ENCODE measurements at regions not wholly inside any gene's neighbourhood (a gene's known extent, or its start where the extent isn't known, plus 50 kb on each side); places are given as distances from the start of the nearest gene placed in this dataset.
"Not testable (repeated sequence)": the region's sequence is repeated elsewhere in the genome, so short reads cannot be mapped to it uniquely, and the experiment has no call there.

DNA sequence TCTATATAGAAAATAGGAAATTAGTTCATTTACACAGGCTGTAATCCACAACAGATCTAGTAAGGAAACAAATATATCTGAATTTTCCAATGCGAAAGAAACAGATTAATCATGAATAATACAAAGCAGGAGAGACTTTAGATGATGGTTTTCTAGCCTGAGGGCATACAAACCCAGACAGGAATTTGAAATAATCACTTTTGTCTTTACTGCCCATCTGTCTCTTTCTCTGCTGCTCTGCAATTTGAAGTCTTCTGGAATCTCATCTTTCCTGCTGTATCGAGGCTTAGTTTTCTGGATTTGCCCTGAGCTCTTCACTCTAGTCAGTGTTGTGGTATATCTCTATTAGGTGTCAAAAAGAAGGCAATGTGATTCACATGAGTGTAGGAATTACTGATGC lies 711.8 kb upstream of the FAM241A start:
- Mint-ChIP-seq H3K4me3 (no peak overlapping the region), H3K4me1 (ENCODE audit: unreplicated experiment) (no peaks in the 10 kb centered on the region), H3K27ac (no peak overlapping the region), H3K9me3 (peaks cover 4% of the 10 kb centered on the region), H3K27me3 (peaks cover 6% of the 10 kb centered on the region), H3K36me3 (no peaks in the 10 kb centered on the region)
- no peak for DNase-seq (ENCODE audit: extremely low spot score, unreplicated experiment)
- no peak for TF ChIP-seq CTCF (conservative IDR thresholded peaks at IDR 0.05)

GRCh38 chr4:111434586-111434985 lies 710.7 kb upstream of the FAM241A start:
- Mint-ChIP-seq H3K27ac (no peak overlapping the region), H3K4me3 (no peak overlapping the region), H3K27me3 (peaks cover 10% of the 10 kb centered on the region), H3K36me3 (no peaks in the 10 kb centered on the region), H3K9me3 (peaks cover 4% of the 10 kb centered on the region), H3K4me1 (ENCODE audit: unreplicated experiment) (no peaks in the 10 kb centered on the region)
- no peak for TF ChIP-seq CTCF (conservative IDR thresholded peaks at IDR 0.05)
- no peak for DNase-seq (ENCODE audit: extremely low spot score, unreplicated experiment)

- TF ChIP-seq CTCF (conservative IDR thresholded peaks at IDR 0.05): no peak
- Mint-ChIP-seq H3K36me3 (no peaks in the 10 kb centered on the region), H3K9me3 (peaks cover 4% of the 10 kb centered on the region), H3K4me3 (no peak overlapping the region), H3K27ac (no peak overlapping the region), H3K27me3 (peaks cover 12% of the 10 kb centered on the region), H3K4me1 (ENCODE audit: unreplicated experiment) (no peaks in the 10 kb centered on the region)
- no peak for DNase-seq (ENCODE audit: extremely low spot score, unreplicated experiment)
Measured at GRCh38 chr4:111435986-111436744, 709.1 kb upstream of the FAM241A start.

DNA sequence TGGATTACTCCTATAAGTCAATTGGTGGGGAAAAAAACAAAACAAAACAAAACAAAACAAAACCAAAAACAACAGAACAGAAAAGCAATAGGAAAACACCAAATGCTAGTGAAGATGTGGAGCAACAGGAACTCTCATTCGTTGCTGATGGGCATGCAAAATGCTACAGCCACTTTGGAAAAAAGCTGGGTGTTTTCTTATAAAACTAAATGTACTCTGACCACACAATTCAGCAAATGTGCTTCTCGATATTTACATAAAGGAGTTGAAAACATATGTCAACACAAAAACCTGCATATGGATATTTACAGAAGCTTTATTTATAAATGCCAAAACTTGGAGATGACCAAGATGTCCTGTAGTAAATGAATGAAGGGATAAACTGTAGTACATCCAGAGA lies 703.6 kb upstream of the FAM241A start:
- Mint-ChIP-seq H3K27ac (no peak overlapping the region), H3K4me1 (ENCODE audit: unreplicated experiment) (no peaks in the 10 kb centered on the region), H3K4me3 (no peak overlapping the region), H3K27me3 (peaks cover 6% of the 10 kb centered on the region), H3K36me3 (no peaks in the 10 kb centered on the region), H3K9me3 (peaks cover 8% of the 10 kb centered on the region)
- no peak for TF ChIP-seq CTCF (conservative IDR thresholded peaks at IDR 0.05)
- DNase-seq (ENCODE audit: extremely low spot score, unreplicated experiment): no peak

DNA sequence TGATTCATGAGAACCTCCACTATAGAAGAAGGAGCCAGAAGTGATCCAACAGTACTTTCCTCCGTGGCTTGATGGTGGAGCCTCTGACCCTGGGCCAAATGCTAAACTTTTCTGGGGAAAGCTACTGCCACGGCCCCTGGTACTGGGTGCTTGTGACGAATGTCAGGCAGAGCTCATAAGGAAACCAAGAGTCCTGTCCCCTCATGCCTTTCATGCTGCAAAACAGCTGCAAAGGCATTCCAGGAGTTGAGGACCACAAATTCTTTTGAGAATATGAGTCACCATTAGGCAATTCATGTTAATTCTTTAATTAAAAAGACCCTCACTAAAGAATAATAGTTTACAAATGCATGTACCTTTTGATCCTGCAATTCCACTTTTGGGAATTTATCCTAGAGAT lies 700.4 kb upstream of the FAM241A start:
- H3K36me3 Mint-ChIP-seq; H3K27ac Mint-ChIP-seq; H3K4me3 Mint-ChIP-seq; H3K27me3 Mint-ChIP-seq; H3K9me3 Mint-ChIP-seq; H3K4me1 Mint-ChIP-seq (ENCODE audit: unreplicated experiment); DNase-seq (ENCODE audit: extremely low spot score, unreplicated experiment): not testable (repeated sequence)

- TF ChIP-seq CTCF (conservative IDR thresholded peaks at IDR 0.05): no peak
- DNase-seq (ENCODE audit: extremely low spot score, unreplicated experiment): no peak
- Mint-ChIP-seq H3K4me3 (no peak overlapping the region), H3K27ac (no peak overlapping the region), H3K9me3 (no peaks in the 10 kb centered on the region), H3K36me3 (no peaks in the 10 kb centered on the region), H3K27me3 (no peaks in the 10 kb centered on the region), H3K4me1 (ENCODE audit: unreplicated experiment) (no peaks in the 10 kb centered on the region)
Measured at GRCh38 chr4:111449657-111450056, 695.6 kb upstream of the FAM241A start.

Data from type B pancreatic cell (in vitro differentiated cells).